Body of pancreas (tissue), 4 donors: ENCODE measurements at regions not wholly inside any gene's neighbourhood (a gene's known extent, or its start where the extent isn't known, plus 50 kb on each side); places are given as distances from the start of the nearest gene placed in this dataset.

Source experiments
- ATAC-seq: fragments of 150-250 bp; one replicate; pipeline ENCODE4 v1.9.1; 2016
- DNase-seq, 4 donors: peaks; one replicate each; pipeline ENCODE4 v3.0.0-alpha.2; 2019
- H3K27ac ChIP-seq, 4 donors: fragments of 200-600 bp; sonication (generic); 1 replicate in 3 of 4; 2 replicates in 1 of 4; pipeline versions ENCODE4 v1.5.1 to v1.6.1; 2016 to 2019; ENCODE audit warnings: mild to moderate bottlenecking in 1 of 4, mixed read lengths in 1 of 4, moderate library complexity in 1 of 4
- H3K27me3 ChIP-seq, 2 donors: fragments of 200-600 bp; sonication (generic); one replicate each; pipeline ENCODE4 v1.6.0; 2016; ENCODE audit warnings: mild to moderate bottlenecking in 1 of 2
- H3K36me3 ChIP-seq, 2 donors: fragments of 200-600 bp; sonication (generic); replicated peaks in 1 of 2; 2 replicates each; pipeline ENCODE4 v1.5.1; 2016; ENCODE audit warnings: low read depth in 2 of 2; ENCODE audit not compliant: insufficient read depth in 1 of 2
- H3K4me1 ChIP-seq: fragments of 200-600 bp; sonication (generic); one replicate; pipeline ENCODE4 v1.6.0; 2016
- H3K4me3 ChIP-seq, 2 donors: fragments of 200-600 bp; sonication (generic); 1 replicate in 1 of 2; 2 replicates in 1 of 2; pipeline ENCODE4 v1.5.1; 2016 to 2019
- H3K9me3 ChIP-seq, 3 donors: fragments of 200-600 bp; sonication (generic); 1 replicate in 2 of 3; 2 replicates in 1 of 3; pipeline ENCODE4 v1.5.1; 2016
- CTCF ChIP-seq, 7 experiments: fragments of 450-650 bp in 4 of 7; fragments of 200-600 bp in 3 of 7; sonication (generic) in 3 of 7; IDR thresholded peaks; one replicate each; pipeline ENCODE4 v1.5.1; 2016 to 2019; ENCODE audit warnings: antibody characterized with exemption in 7 of 7
- POLR2A ChIP-seq, 3 donors: fragments of 450-650 bp; IDR thresholded peaks; one replicate each; pipeline ENCODE4 v1.6.1; 2016; ENCODE audit warnings: antibody characterized with exemption in 3 of 3, mild to moderate bottlenecking in 2 of 3
- WGBS, 2 donors: methylation state at CpG; one replicate each; pipeline ENCODE4 v1.1.5; 2017; 5-methylcytosine and 5-hydroxymethylcytosine counted together
- intact Hi-C: fragments of 100-400 bp; cut with DNase I; formaldehyde crosslinking; loops from one replicate; pipeline ENCODE4 v1.15.1; 2023

GRCh38 chr7:156073366-156074052 is 261.2 kb upstream of the SHH start:
- no peak overlapping the region for H3K4me3 ChIP-seq
- intact Hi-C loops = no loop called here

GRCh38 chr7:156071612-156072011 is 259.3 kb upstream of the SHH start:
- Histone ChIP-seq H3K4me3 (no peak overlapping the region), H3K27ac (no peak overlapping the region), H3K9me3 (no peaks in the 10 kb centered on the region), H3K36me3 (no peaks in the 10 kb centered on the region), H3K27me3 (no peaks in the 10 kb centered on the region), H3K4me1 (no peaks in the 10 kb centered on the region)
- ATAC-seq (no peak), DNase-seq (no peak)
- 77 to 80% methylated on average over 8 to 13 of the region's 13 CpGs for WGBS, 2 donors
- no peak for TF ChIP-seq POLR2A (IDR thresholded peaks at IDR 0.05)
- no peak for TF ChIP-seq CTCF (IDR thresholded peaks at IDR 0.05)
- intact Hi-C loops = no loop called here

More at GRCh38 chr7:156073366-156074052, 261.2 kb upstream of the SHH start:
- Histone ChIP-seq H3K27ac (no peak overlapping the region), H3K4me1 (no peaks in the 10 kb centered on the region), H3K36me3 (no peaks in the 10 kb centered on the region), H3K27me3 (no peaks in the 10 kb centered on the region), H3K9me3 (no peaks in the 10 kb centered on the region)
- TF ChIP-seq CTCF (IDR thresholded peaks at IDR 0.05) (no peak), POLR2A (IDR thresholded peaks at IDR 0.05) (no peak)
- peak in 3 of 4 donors; percentile 39 to 65 (median 56) for DNase-seq
- peak; percentile 35 for ATAC-seq
- WGBS, 2 donors = 74 to 78% methylated on average over 10 to 13 of the region's 13 CpGs

GRCh38 chr7:156069891-156070290 is 257.6 kb upstream of the SHH start:
- H3K36me3 ChIP-seq = no peaks in the 10 kb centered on the region
- ATAC-seq = no peak
- H3K4me3 ChIP-seq = no peak overlapping the region
- 67 to 88% methylated on average over 4 of the region's 4 CpGs for WGBS, 2 donors
- no peak for DNase-seq
- intact Hi-C loops = no loop called here
- no peaks in the 10 kb centered on the region for H3K27me3 ChIP-seq
- H3K9me3 ChIP-seq = no peaks in the 10 kb centered on the region
- TF ChIP-seq CTCF (IDR thresholded peaks at IDR 0.05) = no peak
- H3K27ac ChIP-seq = no peak overlapping the region
- no peaks in the 10 kb centered on the region for H3K4me1 ChIP-seq

- 82 to 87% methylated on average over 8 to 10 of the region's 10 CpGs for WGBS, 2 donors
- Histone ChIP-seq H3K4me1 (no peaks in the 10 kb centered on the region), H3K9me3 (no peaks in the 10 kb centered on the region), H3K27me3 (no peaks in the 10 kb centered on the region), H3K36me3 (no peaks in the 10 kb centered on the region), H3K4me3 (no peak overlapping the region), H3K27ac (no peak overlapping the region)
- TF ChIP-seq POLR2A (IDR thresholded peaks at IDR 0.05) (no peak), CTCF (IDR thresholded peaks at IDR 0.05) (no peak)
- intact Hi-C loops = no loop called here
- ATAC-seq = no peak
- DNase-seq = no peak
Observed at GRCh38 chr7:156067156-156067555, 254.9 kb upstream of the SHH start.

GRCh38 chr7:156065400-156065799 is 253.1 kb upstream of the SHH start:
- no peak overlapping the region for H3K4me3 ChIP-seq
- no peak overlapping the region for H3K27ac ChIP-seq
- intact Hi-C loops = no loop called here
- no peaks in the 10 kb centered on the region for H3K4me1 ChIP-seq
- H3K9me3 ChIP-seq = no peaks in the 10 kb centered on the region
- no peaks in the 10 kb centered on the region for H3K36me3 ChIP-seq
- DNase-seq (no peak), ATAC-seq (no peak)
- TF ChIP-seq CTCF (IDR thresholded peaks at IDR 0.05) (no peak), POLR2A (IDR thresholded peaks at IDR 0.05) (no peak)
- WGBS, 2 donors = 36 to 45% methylated on average over 3 of the region's 3 CpGs
- H3K27me3 ChIP-seq = no peaks in the 10 kb centered on the region
